ENCODE measurements at regions not wholly inside any gene's neighbourhood (a gene's known extent, or its start where the extent isn't known, plus 50 kb on each side); places are given as distances from the start of the nearest gene placed in this dataset.

DNA sequence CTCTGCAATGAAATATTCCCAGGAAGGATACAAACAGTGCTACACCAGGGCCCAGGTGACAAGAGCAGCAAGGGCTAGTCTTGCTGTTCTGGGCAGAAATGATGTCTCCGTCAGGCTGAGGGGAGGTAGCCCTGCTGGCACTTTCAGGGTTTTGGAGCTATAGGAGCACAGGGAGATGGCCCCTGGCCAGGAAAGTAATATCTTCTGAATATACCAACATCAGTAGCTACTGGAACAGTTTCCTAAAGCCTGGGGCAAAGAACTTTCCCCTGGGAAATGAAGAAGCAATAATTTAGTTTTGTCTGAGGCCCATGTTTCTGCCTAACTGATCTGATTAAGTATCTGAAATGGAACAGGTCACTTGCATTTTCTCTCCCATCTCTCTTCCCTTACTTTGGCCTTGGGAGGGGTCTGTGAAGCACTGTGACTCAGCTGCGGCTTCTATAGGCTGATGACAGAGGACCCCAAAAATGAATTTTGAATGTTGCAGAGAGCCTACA lies 489.1 kb upstream of the PODXL start:
- TF ChIP-seq YY1 (IDR thresholded peaks at IDR 0.05; ENCODE audit: insufficient read depth, insufficient read length): no peak
- TF ChIP-seq SUZ12 (IDR thresholded peaks at IDR 0.05; ENCODE audit: extremely low read depth, insufficient read depth, insufficient read length): no peak

Data from NT2/D1 (cell line).